ENCODE measurements at regions not wholly inside any gene's neighbourhood (a gene's known extent, or its start where the extent isn't known, plus 50 kb on each side); places are given as distances from the start of the nearest gene placed in this dataset.
"Not testable (repeated sequence)": the region's sequence is repeated elsewhere in the genome, so short reads cannot be mapped to it uniquely, and the experiment has no call there.

DNA sequence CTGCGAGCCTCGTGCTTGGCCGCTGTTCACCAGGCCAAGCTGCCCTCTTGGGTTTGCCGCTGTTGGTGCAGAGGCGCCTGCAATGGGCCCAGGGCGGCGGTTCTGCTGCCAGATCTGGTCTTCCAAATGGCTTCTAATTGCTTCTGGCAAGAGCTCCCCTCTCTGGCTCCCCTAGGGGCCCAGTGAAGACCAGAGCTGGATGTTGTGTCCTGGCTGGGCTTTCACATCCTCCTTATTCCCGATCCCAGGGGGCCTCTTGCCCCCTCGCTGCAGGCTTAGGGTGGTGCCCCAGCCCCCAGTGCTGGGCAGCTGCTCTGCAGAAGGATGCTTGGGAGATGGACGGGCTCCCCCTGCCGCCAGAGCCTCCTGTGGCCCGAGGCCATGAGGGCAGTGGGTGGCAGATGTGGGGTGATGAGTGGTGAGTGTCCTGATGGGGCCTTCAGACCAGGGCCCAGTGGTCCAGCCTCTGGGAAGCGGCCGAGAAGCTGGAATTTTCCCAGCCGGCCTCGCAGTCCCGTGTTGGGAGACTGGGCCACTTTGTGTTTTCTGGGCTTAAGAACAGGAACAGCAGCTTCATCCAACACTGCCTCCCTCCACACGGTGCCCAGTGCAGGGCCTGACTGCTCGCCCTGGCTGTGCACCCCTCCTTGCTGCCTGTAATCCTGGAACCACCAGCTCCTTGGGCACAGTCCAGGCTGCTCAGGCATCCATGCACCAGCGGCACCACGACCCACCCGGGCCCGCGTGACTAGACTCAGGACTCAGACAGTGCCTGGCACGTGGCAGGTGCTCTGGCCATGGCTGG lies 194.8 kb downstream of the LAT start:
- H3K9me3 Mint-ChIP-seq; intact Hi-C loops (cut with micrococcal nuclease); ATAC-seq; H3K27me3 Mint-ChIP-seq (ENCODE audit: low read depth in 2 of 2); DNase-seq; H3K36me3 Mint-ChIP-seq; H3K4me1 Mint-ChIP-seq; H3K36me3 ChIP-seq (ENCODE audit: control insufficient read depth, insufficient read depth, low read length); H3K4me1 ChIP-seq (ENCODE audit: control insufficient read depth, insufficient read depth, low read length); H3K27ac ChIP-seq (ENCODE audit: low read length); H3K4me3 Mint-ChIP-seq; H3K27ac Mint-ChIP-seq; H3K9me3 ChIP-seq (ENCODE audit: control insufficient read depth, insufficient read depth, low read length); H3K4me3 ChIP-seq (ENCODE audit: low read length); H3K27me3 ChIP-seq (ENCODE audit: control insufficient read depth, insufficient read depth, low read length): not testable (repeated sequence)
- 94% methylated on average over 22 of the region's 25 CpGs for WGBS (ENCODE audit: insufficient coverage)

DNA sequence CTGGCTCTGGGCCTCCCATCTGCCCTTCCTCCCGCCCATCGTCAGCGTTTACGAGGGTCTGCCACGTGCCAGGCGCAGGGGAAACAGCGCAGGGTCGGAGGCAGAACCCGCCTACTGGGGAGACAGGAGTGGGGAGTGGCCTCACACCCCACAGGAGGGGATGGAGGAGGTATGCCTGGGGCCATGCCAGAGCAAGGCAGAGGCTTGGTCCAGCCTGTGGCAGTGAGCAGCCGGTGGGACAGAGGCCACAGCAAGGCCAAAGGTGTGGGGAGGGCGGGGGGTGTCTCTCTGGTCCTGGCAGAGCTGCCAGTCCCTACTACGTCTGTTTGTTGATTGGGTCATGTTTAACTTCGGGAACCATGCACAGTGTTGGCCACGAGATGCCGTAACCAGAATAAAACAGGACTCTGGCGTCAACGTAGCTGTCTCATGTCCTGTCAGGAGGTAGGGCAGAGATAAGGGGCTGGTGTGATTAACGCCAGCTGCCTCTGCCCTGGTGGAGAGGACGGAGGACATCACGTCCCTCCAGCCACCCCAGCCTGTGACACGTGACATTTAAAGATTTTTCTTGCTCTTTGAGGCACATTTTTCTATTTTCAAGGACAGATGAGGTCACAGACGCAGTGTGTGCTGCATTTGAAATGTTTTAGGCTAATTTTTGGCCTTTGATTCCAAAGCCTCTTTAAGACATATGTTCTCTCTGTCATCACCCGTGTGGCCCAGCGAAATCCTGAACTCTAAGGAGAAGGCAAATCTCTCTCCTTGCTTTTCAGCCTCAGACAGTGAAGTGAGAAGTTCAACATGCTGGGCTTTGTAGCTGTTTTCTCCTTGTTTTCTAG lies 193.3 kb downstream of the LAT start:
- H3K27ac ChIP-seq (ENCODE audit: low read length); H3K9me3 ChIP-seq (ENCODE audit: control insufficient read depth, insufficient read depth, low read length); H3K4me3 ChIP-seq (ENCODE audit: low read length); H3K4me1 Mint-ChIP-seq; H3K27me3 ChIP-seq (ENCODE audit: control insufficient read depth, insufficient read depth, low read length); intact Hi-C loops (cut with micrococcal nuclease); H3K9me3 Mint-ChIP-seq; H3K27me3 Mint-ChIP-seq (ENCODE audit: low read depth in 2 of 2); H3K36me3 ChIP-seq (ENCODE audit: control insufficient read depth, insufficient read depth, low read length); H3K4me1 ChIP-seq (ENCODE audit: control insufficient read depth, insufficient read depth, low read length); H3K36me3 Mint-ChIP-seq; DNase-seq; H3K4me3 Mint-ChIP-seq: not testable (repeated sequence)
- peak in 1 of 3 donors; percentile 57 for ATAC-seq
- peak overlapping the region in 1 of 2 donors; percentile 31 for H3K27ac Mint-ChIP-seq
- WGBS (ENCODE audit: insufficient coverage): 92% methylated on average over 23 of the region's 24 CpGs

DNA sequence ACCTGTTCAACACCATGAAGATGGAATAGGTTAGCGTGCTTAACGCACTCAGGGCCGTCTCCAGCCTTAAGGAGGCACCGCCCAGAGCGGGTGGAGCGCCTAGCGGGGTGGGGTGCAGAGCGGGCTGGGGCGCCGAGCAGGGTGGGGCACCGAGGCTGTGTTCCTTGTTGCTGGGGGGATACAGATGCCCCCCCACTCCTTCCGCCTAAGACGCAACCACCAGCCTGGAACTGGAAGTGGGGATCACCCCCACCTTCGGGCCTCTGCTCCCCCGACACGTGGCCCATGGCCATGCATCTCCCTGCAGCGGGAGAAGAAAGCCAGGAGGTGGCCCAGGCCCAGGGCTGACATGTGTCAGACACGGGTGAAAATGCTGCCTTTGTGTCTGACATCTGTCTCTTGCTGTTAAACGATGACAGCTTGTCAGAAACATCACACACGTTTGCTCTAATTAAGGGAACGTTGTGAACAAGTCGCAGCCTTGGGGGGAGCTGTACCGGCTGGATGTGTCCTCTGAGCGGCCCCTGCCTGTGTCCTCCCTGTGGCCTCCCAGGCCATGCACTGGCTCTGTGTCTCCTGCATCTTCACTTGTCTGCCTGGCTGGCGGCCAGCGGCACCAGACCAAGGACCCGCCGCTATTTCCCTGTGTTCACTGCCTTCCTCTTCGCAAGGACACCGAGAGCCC lies 192.5 kb downstream of the LAT start:
- H3K27me3 ChIP-seq (ENCODE audit: control insufficient read depth, insufficient read depth, low read length); H3K27ac ChIP-seq (ENCODE audit: low read length); H3K36me3 ChIP-seq (ENCODE audit: control insufficient read depth, insufficient read depth, low read length); H3K9me3 Mint-ChIP-seq; ATAC-seq; H3K36me3 Mint-ChIP-seq; H3K4me3 ChIP-seq (ENCODE audit: low read length); H3K9me3 ChIP-seq (ENCODE audit: control insufficient read depth, insufficient read depth, low read length); H3K27me3 Mint-ChIP-seq (ENCODE audit: low read depth in 2 of 2); H3K4me3 Mint-ChIP-seq; DNase-seq; intact Hi-C loops (cut with micrococcal nuclease); H3K4me1 ChIP-seq (ENCODE audit: control insufficient read depth, insufficient read depth, low read length); H3K27ac Mint-ChIP-seq: not testable (repeated sequence)
- 93% methylated on average over 30 of the region's 30 CpGs for WGBS (ENCODE audit: insufficient coverage)
- H3K4me1 Mint-ChIP-seq: peaks cover 0 to 13% of the 10 kb centered on the region in 2 donors

DNA sequence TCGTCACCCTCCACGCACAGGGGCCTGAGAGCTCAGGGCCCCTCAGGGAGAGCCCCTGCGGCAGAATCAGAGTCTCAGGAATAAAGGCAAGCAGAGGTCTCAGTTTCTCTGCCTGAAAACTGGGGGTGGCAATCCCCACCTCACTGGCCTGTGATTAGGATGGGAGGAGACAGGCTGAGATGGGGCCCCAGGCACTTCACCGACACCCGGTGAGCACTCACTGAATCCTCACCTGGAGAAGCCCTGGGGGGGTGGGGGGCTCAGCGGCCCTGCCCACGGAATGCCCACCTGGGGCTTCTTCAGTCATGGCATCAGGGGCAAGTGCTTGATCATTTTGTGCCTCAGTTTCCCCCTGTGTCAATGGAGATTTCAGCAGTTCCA lies 192.0 kb downstream of the LAT start:
- ATAC-seq; H3K4me1 ChIP-seq (ENCODE audit: control insufficient read depth, insufficient read depth, low read length); H3K36me3 Mint-ChIP-seq; H3K36me3 ChIP-seq (ENCODE audit: control insufficient read depth, insufficient read depth, low read length); intact Hi-C loops (cut with micrococcal nuclease); H3K27ac ChIP-seq (ENCODE audit: low read length); H3K27me3 ChIP-seq (ENCODE audit: control insufficient read depth, insufficient read depth, low read length); H3K27ac Mint-ChIP-seq; H3K27me3 Mint-ChIP-seq (ENCODE audit: low read depth in 2 of 2); H3K9me3 ChIP-seq (ENCODE audit: control insufficient read depth, insufficient read depth, low read length); DNase-seq; H3K4me3 Mint-ChIP-seq; H3K9me3 Mint-ChIP-seq; H3K4me3 ChIP-seq (ENCODE audit: low read length): not testable (repeated sequence)
- peaks cover 2 to 15% of the 10 kb centered on the region in 2 donors for H3K4me1 Mint-ChIP-seq
- WGBS (ENCODE audit: insufficient coverage): 99% methylated on average over 5 of the region's 7 CpGs

DNA sequence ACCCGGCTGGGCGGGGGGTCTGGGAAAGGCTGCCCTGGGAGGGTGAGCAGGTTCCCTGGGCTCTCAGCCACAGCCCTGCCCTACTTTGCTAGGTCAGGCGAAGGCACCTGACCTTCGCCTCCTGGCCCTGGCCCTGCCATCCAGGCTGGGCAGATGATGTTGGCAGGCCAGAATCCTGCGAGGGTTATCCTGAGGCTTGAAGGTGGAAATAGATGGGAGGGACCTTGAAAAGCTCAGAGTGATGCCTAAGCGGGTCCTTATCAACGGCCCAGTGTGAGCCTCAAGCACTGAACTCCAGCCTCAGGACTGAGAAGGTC lies 191.3 kb downstream of the LAT start:
- H3K27me3 ChIP-seq (ENCODE audit: control insufficient read depth, insufficient read depth, low read length); H3K4me3 Mint-ChIP-seq; H3K9me3 Mint-ChIP-seq; H3K4me3 ChIP-seq (ENCODE audit: low read length); H3K36me3 ChIP-seq (ENCODE audit: control insufficient read depth, insufficient read depth, low read length); intact Hi-C loops (cut with micrococcal nuclease); H3K4me1 ChIP-seq (ENCODE audit: control insufficient read depth, insufficient read depth, low read length); H3K27ac ChIP-seq (ENCODE audit: low read length); ATAC-seq; H3K9me3 ChIP-seq (ENCODE audit: control insufficient read depth, insufficient read depth, low read length); H3K27me3 Mint-ChIP-seq (ENCODE audit: low read depth in 2 of 2); DNase-seq; H3K36me3 Mint-ChIP-seq; H3K27ac Mint-ChIP-seq: not testable (repeated sequence)
- WGBS (ENCODE audit: insufficient coverage): 88% methylated on average over 7 of the region's 7 CpGs
- H3K4me1 Mint-ChIP-seq: peaks cover 7 to 18% of the 10 kb centered on the region in 2 donors

DNA sequence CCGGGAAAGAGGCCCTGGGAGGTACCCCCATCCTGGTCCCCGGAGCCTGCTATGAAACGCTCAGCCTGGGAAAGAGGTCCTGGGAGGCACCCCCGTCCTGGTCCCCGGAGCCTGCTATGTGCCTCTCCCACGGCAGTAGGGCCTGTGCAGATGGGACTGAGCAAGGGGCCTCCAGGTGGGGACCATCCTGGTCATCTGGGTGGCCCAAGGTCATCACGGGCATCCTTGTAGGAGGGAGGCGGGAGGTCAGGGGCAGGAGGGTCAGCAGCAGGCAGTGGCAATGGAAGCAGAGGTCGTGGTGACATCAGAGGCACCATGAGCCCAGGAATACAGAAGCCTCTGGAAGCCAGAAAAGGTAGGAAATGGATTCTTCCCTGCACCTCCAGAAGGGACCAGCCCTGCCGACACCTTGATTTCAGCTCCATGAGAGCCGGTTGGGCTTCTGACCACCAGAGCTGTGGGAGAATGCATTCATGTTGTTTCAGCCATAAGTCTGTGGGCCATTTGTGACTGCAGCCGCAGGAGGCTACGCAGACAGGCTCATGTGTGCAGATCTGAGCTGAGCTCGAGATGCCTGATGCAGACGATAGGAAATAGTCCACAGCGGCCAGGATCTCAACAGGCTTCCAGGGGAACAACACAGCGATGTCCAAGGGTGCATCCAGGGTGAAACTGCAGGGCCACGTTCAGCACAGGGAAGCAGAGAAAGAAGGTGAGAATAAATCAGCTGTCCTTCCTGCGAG lies 190.7 kb downstream of the LAT start:
- ATAC-seq; intact Hi-C loops (cut with micrococcal nuclease); H3K27ac Mint-ChIP-seq; H3K4me3 ChIP-seq (ENCODE audit: low read length); H3K36me3 ChIP-seq (ENCODE audit: control insufficient read depth, insufficient read depth, low read length); H3K27ac ChIP-seq (ENCODE audit: low read length); H3K36me3 Mint-ChIP-seq; H3K9me3 Mint-ChIP-seq; H3K9me3 ChIP-seq (ENCODE audit: control insufficient read depth, insufficient read depth, low read length); H3K4me1 ChIP-seq (ENCODE audit: control insufficient read depth, insufficient read depth, low read length); H3K4me3 Mint-ChIP-seq; H3K27me3 ChIP-seq (ENCODE audit: control insufficient read depth, insufficient read depth, low read length); DNase-seq; H3K27me3 Mint-ChIP-seq (ENCODE audit: low read depth in 2 of 2): not testable (repeated sequence)
- H3K4me1 Mint-ChIP-seq: peaks cover 11 to 18% of the 10 kb centered on the region in 2 donors
- 93% methylated on average over 19 of the region's 19 CpGs for WGBS (ENCODE audit: insufficient coverage)

DNA sequence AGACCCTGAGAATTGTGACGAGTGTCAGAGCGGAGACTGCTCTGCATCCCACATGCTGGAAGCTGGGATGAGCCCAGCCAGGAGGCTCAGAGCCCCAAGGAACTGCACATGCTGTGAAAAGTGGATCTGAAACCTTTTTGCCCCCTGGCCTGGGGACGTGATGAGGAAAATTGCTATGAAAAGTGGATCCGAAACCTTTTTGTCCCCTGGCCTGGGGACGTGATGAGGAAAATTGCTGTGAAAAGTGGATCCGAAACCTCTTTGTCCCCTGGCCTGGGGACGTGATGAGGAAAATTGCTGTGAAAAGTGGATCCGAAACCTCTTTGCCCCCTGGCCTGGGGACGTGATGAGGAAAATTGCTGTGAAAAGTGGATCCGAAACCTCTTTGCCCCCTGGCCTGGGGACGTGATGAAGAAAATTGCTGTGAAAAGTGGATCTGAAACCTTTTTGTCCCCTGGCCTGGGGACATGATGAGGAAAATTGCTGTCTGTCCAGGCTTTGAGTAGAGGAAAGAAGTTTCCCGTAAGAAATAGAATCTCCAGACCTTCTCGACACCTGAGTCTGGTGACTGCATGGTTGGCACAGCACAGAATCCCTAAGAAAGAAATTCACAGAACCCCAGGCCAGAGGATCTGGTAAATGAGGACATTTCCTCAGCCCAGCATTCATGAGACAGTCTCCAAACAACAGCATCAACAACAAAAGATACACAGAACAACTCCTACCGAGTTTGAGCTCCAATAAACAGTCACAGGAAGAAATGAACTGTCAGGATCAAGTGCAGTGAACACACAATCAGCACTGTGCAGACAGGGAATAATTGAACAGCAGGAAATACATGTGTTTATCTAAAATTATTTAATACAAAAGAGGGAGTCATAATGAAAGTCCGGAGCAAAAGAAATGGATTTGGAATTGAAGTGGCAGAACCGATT lies 188.8 kb downstream of the LAT start:
- H3K36me3 ChIP-seq (ENCODE audit: control insufficient read depth, insufficient read depth, low read length); H3K27ac ChIP-seq (ENCODE audit: low read length); H3K27me3 ChIP-seq (ENCODE audit: control insufficient read depth, insufficient read depth, low read length); H3K36me3 Mint-ChIP-seq; H3K9me3 ChIP-seq (ENCODE audit: control insufficient read depth, insufficient read depth, low read length); H3K27ac Mint-ChIP-seq; intact Hi-C loops (cut with micrococcal nuclease); H3K9me3 Mint-ChIP-seq; H3K4me3 Mint-ChIP-seq; ATAC-seq; H3K4me3 ChIP-seq (ENCODE audit: low read length); H3K4me1 ChIP-seq (ENCODE audit: control insufficient read depth, insufficient read depth, low read length); DNase-seq; H3K27me3 Mint-ChIP-seq (ENCODE audit: low read depth in 2 of 2): not testable (repeated sequence)
- peaks cover 11 to 18% of the 10 kb centered on the region in 2 donors for H3K4me1 Mint-ChIP-seq
- 88% methylated on average over 12 of the region's 16 CpGs for WGBS (ENCODE audit: insufficient coverage)
